GM21825 (cell line): ENCODE measurements at regions not wholly inside any gene's neighbourhood (a gene's known extent, or its start where the extent isn't known, plus 50 kb on each side); places are given as distances from the start of the nearest gene placed in this dataset.

ENCODE experiments used
- ATAC-seq: cut with Tn5 transposase; IDR thresholded peaks from one replicate; pipeline ENCODE4 v1.9.1; 2021; ENCODE audit warnings: mild to moderate bottlenecking, moderate library complexity; ENCODE audit not compliant: unreplicated experiment

DNA sequence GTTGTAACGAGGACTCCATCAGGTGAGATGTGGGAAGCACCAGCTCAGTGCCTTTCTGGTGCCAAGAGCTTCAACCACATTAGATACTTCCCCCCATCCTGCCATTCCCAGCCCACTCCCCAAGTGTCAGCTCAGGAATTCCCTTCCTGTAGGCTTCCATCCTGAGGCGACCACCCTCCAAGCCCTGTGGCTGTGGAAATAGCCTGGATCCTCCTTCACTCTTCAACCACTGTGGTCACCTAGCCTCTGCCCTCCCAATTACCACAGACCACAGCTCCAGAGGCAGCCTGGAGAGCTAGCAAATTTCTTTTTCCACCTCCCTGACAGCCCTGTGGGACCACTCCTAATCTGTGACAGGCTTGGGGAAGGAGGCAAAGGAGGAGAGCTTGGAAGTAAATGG is 219.8 kb upstream of the MAP3K1 start:
- no peak for ATAC-seq

GRCh38 chr5:56594792-56595191 is 220.6 kb upstream of the MAP3K1 start:
- no peak for ATAC-seq

GRCh38 chr5:56591081-56591480 is 224.3 kb upstream of the MAP3K1 start:
- ATAC-seq: no peak

- no peak for ATAC-seq
Measured at GRCh38 chr5:56589481-56589860, 225.9 kb upstream of the MAP3K1 start.

DNA sequence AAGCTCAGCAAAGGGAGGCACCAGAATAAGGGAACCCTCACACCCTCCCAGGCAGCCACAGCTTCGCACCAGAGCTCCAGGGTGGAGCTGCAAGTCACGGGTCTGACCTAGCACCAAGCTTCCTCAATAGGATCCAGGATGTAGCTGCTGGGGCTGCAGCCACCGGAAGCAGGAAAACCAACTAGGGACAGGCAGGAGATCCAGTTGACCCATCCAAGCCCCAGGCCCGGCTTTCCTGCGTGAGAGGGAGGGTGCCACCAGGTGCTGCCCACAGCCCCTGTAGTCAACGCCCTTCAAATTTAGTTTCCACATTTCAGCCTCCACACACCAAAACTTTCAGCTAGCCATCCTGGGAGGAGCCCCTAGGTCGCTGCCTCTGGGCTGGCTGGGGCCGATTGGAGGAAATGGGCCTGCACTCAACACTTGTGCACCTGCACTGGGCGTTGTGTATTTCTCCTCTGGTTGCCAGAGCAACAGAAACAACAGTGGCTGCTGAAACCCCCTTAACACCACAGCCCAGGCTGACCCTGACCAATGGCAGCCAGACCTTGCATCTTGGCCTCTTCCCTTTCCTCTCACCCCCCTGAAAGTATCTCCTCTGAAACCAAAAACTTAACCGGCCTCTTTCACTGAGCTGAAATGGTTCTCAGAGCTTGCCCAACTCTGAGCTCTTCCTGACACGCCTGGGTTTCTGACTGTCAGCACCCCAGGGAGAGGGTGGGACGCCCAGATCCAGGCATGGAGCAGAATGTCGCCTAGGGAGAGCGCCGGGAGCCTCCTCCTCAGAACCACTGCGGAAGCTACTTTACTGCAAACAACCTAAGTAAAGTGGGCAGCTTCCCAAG is 226.5 kb upstream of the MAP3K1 start:
- ATAC-seq: peak; percentile 99

- no peak for ATAC-seq
Measured at GRCh38 chr5:56588131-56588487, 227.2 kb upstream of the MAP3K1 start.

DNA sequence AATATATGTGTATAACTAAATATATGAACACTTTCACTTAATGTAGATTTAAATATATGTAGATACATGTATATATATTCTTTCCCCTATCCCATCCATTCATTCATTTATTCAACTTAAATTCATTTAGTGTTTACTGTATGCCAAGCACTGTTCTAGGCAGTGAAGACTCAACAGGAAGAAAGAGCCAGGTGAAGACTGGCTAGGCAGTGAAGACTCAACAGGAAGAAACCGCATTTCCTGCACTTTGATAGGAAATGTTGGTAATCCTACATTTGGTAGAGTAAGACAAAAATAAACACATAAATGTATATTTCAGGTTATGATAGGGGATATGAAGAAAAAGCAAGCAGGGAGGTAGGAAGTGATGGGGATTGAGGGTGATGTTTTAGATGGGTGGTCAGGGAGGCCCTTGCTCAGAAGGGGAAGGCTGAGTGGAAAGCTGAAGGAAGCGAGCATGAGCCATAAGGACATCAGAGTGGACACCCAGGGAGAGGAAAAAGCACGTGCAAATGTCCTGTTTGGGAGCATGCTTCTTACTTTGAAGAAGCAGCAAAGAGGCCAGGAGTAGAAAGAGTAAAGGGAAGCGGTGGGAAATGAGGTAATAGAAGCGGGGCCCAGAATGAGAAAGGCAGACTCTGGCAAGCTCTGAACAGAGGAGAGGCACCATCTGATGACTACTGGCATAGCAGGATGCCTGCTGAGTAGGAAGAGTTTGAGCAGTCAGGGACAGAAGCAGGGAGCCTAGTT is 227.8 kb upstream of the MAP3K1 start:
- ATAC-seq: no peak

DNA sequence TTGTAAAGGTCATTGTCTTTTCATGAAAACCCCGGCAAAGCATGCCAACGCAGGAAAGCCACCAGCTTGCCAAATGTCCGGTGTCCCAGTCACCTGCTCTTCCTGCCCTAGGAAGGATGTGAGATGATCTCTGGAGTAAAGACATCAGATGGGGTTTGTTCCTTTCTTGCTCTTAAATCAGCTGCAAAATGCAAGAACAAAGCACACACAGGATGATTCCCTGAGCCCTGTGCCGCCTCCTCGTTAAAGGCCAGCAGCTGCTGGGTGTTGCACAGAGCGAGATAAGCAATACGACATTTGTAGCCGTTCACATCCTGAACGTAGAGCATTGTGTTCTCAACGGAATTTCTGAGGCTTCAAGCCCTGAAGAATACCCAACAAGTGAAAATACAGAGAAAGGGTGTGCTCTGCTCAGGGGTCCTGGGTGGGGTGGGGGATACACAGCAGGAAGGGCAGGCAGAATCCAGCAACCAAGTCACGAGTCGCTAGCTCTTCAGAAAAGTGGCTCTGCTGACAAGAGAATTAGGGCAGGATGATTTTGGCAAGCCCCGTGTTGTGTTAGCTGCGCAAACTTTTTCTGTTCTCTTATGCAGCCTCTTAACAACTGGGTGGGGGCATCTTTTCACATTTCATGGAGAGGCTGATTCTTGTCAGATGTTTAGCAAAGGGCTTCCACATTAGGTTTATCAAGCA is 229.2 kb upstream of the MAP3K1 start:
- no peak for ATAC-seq

GRCh38 chr5:56585461-56585860 is 229.9 kb upstream of the MAP3K1 start:
- ATAC-seq: no peak

DNA sequence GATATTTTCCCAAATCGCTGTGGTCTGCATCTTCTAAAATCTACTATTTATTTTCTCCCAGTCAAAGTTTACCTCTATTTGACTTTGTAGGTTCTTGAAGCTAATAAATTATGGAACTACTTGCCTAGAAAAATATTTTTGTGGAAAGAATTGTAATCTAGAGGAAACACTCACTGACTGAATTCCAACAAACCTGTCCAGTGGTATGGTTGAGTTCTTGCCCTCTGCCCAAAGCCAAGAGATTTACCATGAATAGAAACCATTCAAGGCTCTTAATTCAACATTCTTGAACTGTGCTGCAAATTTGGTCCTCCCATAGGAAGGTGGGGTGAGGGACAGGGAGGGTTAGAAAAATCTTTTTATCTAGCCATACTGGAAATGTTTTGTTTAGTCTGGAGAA is 233.9 kb upstream of the MAP3K1 start:
- no peak for ATAC-seq

GRCh38 chr5:56580864-56581263 is 234.5 kb upstream of the MAP3K1 start:
- ATAC-seq: no peak

- no peak for ATAC-seq
Measured at GRCh38 chr5:56575821-56576220, 239.5 kb upstream of the MAP3K1 start.

DNA sequence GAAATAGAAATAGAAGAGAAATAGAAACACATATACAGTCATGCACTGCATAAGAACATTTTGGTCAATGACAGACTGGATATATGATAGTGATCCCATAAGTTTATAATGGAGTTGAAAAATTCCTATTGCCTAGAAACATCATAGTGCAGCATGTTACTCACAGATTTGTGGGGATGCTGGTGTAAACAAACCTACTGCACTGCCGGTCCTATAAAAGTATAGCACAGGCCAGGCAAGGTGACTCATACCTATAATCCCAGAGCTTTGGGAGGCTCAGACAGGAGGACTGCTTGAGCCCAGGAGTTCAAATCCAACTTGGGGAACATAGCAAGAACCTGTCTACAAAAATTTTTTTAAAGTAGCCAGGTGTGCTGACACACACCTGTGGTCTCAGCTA is 240.6 kb upstream of the MAP3K1 start:
- ATAC-seq: no peak

- no peak for ATAC-seq
Measured at GRCh38 chr5:56569566-56569965, 245.8 kb upstream of the MAP3K1 start.

GRCh38 chr5:56569076-56569475 is 246.3 kb upstream of the MAP3K1 start:
- ATAC-seq: no peak

GRCh38 chr5:56567278-56567677 is 248.1 kb upstream of the MAP3K1 start:
- ATAC-seq: no peak

DNA sequence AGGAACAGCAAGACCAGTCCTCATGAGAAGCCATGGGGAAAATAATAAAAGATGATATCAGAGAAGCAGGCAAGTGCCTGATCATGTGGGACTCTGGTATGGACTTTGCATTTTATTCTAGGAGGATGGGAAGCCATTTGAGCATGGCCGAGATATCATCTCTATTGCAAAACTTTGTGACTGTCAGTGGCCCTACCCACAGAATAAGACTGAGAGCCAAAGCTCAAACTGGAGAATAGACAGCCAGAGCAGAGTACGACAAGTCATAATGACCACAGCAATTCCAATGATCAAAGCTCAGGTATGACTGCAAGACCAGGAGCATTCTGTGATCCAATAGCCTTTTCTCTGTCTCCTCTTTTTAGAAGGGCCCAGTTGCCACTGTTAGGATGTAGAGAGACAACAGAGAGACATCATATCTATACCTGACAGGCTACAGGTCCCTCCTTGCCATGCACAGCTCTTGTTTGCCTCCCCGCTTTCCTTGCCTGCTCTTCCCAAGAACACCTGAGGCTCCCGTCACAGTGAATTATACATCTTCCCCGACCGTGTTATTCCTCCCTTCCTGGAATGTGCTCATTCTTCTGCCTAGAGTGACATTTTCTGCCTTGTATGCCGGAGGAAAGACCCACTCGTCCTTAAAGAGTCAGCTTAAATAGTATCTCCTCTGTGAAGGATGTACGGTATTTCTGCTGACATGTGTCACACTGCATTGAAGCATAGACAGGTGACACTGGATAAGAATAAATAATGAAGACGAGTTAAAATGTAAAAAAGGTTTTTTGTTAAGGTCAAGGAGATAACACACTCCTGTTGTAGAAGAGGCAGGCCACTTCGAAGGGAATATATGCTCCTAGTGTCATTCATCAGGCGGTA is 248.7 kb upstream of the MAP3K1 start:
- ATAC-seq: no peak

GRCh38 chr5:56565644-56566043 is 249.7 kb upstream of the MAP3K1 start:
- ATAC-seq: peak; percentile 84

GRCh38 chr5:56565283-56565615 is 250.1 kb upstream of the MAP3K1 start:
- ATAC-seq: no peak

GRCh38 chr5:56564541-56565282 is 250.6 kb upstream of the MAP3K1 start:
- no peak for ATAC-seq
